ENCODE measurements at regions not wholly inside any gene's neighbourhood (a gene's known extent, or its start where the extent isn't known, plus 50 kb on each side); places are given as distances from the start of the nearest gene placed in this dataset.
"Not testable (repeated sequence)": the region's sequence is repeated elsewhere in the genome, so short reads cannot be mapped to it uniquely, and the experiment has no call there.

- no peak for DNase-seq
Measured at GRCh38 chr7:138370956-138371355, 89.1 kb upstream of the TRIM24 start.

- DNase-seq: no peak
Measured at GRCh38 chr7:138374119-138374693, 85.9 kb upstream of the TRIM24 start.

DNA sequence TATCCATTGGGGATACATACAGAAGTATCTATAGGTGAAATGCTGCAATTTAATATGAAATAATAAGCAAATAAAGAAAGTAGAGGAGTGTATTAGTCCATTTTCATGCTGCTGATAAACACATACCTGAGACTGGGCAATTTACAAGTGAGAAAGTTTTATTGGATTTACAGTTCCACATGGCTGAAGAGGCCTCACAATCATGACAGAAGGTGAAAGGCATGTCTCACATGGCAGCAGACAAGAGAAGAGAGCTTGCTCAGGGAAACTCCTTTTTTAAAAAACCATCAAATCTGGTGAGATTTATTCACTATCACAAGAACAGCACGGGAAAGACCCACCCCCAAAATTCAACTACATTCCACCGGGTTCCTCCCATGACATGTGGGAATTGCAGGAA, 82.8 kb upstream of the TRIM24 start:
- DNase-seq: no peak

- DNase-seq: no peak
Measured at GRCh38 chr7:138378741-138379559, 81.1 kb upstream of the TRIM24 start.

- peak; percentile 6 to 67 (median 23) for DNase-seq
Measured at GRCh38 chr7:138382862-138383565, 77.0 kb upstream of the TRIM24 start.

- DNase-seq: no peak
Measured at GRCh38 chr7:138386821-138387220, 73.2 kb upstream of the TRIM24 start.

- no peak for DNase-seq
Measured at GRCh38 chr7:138387755-138388475, 72.1 kb upstream of the TRIM24 start.

- no peak for DNase-seq
Measured at GRCh38 chr7:138388673-138389491, 71.2 kb upstream of the TRIM24 start.

DNA sequence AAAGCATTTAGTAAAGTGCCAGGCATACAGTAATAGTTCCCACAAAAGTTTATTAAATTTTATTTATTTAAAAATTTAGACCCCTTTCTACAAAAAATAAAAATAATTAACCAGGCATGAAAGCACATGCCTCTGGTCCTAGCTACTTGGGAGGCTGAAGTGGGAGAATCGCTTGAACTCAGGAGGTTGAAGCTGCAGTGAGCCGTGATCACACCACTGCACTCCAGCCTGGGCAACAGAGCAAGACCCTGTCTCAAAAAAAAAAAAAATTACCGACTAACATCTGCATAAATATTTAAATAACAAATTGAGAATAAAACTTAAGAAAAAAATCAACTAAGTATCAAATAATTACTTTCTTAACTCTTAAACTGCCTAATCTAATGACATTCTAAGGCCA, 64.3 kb upstream of the TRIM24 start:
- DNase-seq: no peak

DNA sequence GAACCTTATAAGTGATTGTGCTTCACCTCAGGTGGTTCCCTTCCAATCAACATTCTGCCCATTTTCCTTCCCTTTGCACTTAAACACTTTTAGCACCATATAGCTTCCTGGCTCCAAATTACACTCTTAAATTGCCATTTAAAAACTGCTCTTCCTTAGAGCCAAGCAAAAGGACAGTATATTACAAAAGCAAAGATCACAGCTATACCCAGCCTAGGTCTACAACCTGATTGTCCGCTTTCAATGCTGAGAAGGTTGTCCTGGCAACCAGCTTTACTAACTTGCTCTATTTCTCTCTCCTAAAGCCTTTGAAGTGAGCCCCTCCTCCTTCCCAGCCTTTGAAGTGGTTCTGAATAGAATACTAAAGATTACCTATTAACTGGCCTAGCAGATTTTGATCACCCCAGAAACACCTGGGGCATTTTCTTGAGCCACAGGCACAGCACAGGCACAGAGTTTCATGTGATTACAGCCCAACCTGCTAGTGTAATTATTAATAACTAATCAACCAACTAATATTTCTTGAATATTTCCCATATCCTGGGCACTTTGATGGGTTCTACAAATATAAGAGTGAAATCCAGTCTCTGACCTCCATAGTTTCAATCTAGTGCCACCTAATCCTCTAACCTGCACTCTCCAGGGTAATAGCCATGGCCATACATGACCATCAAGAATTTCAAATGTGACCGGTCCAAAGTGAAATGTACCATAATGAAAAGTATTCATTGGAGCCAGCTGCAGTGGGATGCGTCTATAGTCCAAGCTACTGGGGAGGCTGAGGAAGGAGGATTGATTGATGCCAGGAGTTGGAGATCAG, 63.6 kb upstream of the TRIM24 start:
- no peak for DNase-seq

DNA sequence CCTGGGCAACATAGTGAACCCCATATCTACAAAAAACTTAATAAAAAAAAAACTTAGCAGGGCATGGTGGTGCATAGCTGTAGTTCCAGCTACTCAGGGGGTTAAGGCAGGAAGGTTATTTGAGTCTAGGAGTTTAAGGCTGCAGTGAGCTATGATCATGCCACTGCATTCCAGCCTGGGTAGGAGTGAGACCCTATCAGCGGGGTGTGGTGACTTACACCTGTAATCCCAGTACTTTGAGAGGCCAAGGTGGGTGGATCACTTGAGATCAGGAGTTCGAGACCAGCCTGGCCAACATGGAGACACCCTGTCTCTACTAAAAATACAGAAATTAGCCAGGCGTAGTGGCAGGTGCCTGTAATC, 63.0 kb upstream of the TRIM24 start:
- DNase-seq: not testable (repeated sequence)

DNA sequence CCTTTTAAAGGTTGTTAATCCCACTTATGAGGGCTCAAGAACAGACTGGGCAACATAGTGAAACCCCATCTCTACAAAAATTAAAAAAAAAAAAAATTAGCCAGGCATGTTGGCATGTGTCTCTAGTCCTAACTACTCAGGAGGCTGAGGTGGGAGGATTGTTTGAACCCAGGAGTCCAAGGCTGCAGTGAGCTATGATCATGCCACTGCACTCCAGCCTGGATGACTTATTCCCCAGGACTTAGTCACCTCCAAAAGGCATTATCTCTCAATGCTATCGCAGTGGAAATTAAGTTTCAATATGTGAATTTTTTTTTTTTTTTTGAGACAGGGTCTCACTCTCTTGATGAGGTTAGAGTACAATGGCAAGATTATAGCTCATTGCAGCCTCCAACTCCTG, 61.2 kb upstream of the TRIM24 start:
- no peak for DNase-seq

DNA sequence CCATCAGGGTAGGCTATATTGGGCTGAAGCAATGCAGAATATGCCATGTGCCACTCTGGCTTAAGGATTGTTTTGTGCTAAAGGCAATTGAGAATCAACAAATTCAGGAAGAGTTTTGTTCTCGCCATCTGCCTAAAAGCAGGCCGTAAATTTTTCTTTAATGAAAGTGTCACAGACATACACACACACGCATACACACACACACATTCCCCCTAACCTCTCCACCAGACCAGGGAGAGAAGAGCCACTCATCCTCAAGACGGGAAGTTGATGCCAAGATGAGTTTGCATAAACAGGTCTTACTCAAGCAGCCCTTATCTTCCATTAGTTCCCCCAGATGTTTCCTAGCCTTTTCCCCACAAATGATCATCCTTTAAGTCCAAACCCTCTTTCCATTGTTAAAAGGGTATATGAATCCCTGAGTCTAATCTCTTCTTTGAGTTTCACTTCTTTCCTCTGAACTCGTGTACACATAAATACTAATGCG, 59.6 kb upstream of the TRIM24 start:
- no peak for DNase-seq

- DNase-seq: no peak
Measured at GRCh38 chr7:138402749-138403148, 57.3 kb upstream of the TRIM24 start.

- no peak for DNase-seq
Measured at GRCh38 chr7:138405496-138405895, 54.6 kb upstream of the TRIM24 start.

- DNase-seq: peak in 2 of 3 donors; percentile 1 to 20
Measured at GRCh38 chr7:138407792-138408191, 52.3 kb upstream of the TRIM24 start.
